IMR-90 (cell line): ENCODE measurements at regions not wholly inside any gene's neighbourhood (a gene's known extent, or its start where the extent isn't known, plus 50 kb on each side); places are given as distances from the start of the nearest gene placed in this dataset.

ENCODE experiments used
- ATAC-seq: fragments of 200-7000 bp; cut with Tn5 transposase; 2 replicates; pipeline ENCODE4 v1.9.1; 2020; ENCODE audit warnings: low read depth, mild to moderate bottlenecking, moderate library complexity
- BruUV-seq: library from RNA; stranded (reverse); fragments of 400-500 nt; replicated peaks from 2 replicates; lab custom pipeline; 2021; lab: Mats Ljungman, UMichigan
- CTCF ChIA-PET: fragments of 300-600 bp; formaldehyde crosslinking; extraction: SDS; loops from one replicate; lab custom pipeline; 2021; ENCODE audit warnings: antibody characterized with exemption; lab: Yijun Ruan, JAX
- POLR2A ChIA-PET: fragments of 300-600 bp; sonication (Branson Sonifier 250); formaldehyde crosslinking; loops from one replicate; lab custom pipeline; 2022; ENCODE audit warnings: antibody characterized with exemption; ENCODE audit not compliant: unreplicated experiment; lab: Charles Lee
- DNase-seq: peaks from one replicate; pipeline ENCODE4 v3.0.0; 2013
- H2AFZ ChIP-seq: replicated peaks from 2 replicates; pipeline ENCODE3; 2013; ENCODE audit warnings: low read length, mild to moderate bottlenecking; ENCODE audit not compliant: poor library complexity
- H2AK5ac ChIP-seq: 2 replicates; pipeline ENCODE4 v1.6.1; 2013; ENCODE audit warnings: low read depth, low read length, inconsistent platforms
- H2AK9ac ChIP-seq: replicated peaks from 2 replicates; pipeline ENCODE3; 2013; ENCODE audit warnings: mild to moderate bottlenecking, low read depth, low read length, moderate library complexity; ENCODE audit not compliant: poor library complexity
- H2BK120ac ChIP-seq: 2 replicates; pipeline ENCODE4 v1.6.1; 2013; ENCODE audit warnings: low read depth, low read length, inconsistent platforms
- H2BK15ac ChIP-seq: 3 replicates; pipeline ENCODE4 v1.6.1; 2013; ENCODE audit warnings: low read depth, low read length, inconsistent platforms
- H2BK20ac ChIP-seq: 2 replicates; pipeline ENCODE4 v1.6.1; 2013; ENCODE audit warnings: low read depth, mild to moderate bottlenecking, inconsistent platforms, low read length, moderate library complexity
- H2BK5ac ChIP-seq: 2 replicates; pipeline ENCODE4 v1.6.1; 2013; ENCODE audit warnings: mild to moderate bottlenecking, low read depth, low read length, inconsistent platforms; ENCODE audit not compliant: poor library complexity, severe bottlenecking
- H3K14ac ChIP-seq: replicated peaks from 2 replicates; pipeline ENCODE4 v1.6.1; 2013; ENCODE audit warnings: low read depth, low read length, inconsistent platforms
- H3K18ac ChIP-seq: 2 replicates; pipeline ENCODE4 v1.6.1; 2013; ENCODE audit warnings: low read depth, low read length, control low read depth
- H3K23ac ChIP-seq: 2 replicates; pipeline ENCODE4 v1.6.1; 2013; ENCODE audit warnings: low read depth, low read length, inconsistent platforms
- H3K27ac ChIP-seq: 2 replicates; pipeline ENCODE4 v1.5.1; 2013; ENCODE audit warnings: mild to moderate bottlenecking, control low read depth, low read length; ENCODE audit not compliant: insufficient read depth
- H3K27me3 ChIP-seq: 2 replicates; pipeline ENCODE4 v1.6.1; 2013; ENCODE audit warnings: low read length; ENCODE audit not compliant: control insufficient read depth, insufficient read depth
- H3K36me3 ChIP-seq: 2 replicates; pipeline ENCODE4 v1.6.1; 2013; ENCODE audit warnings: low read length, mixed read lengths; ENCODE audit not compliant: control insufficient read depth, insufficient read depth
- H3K4ac ChIP-seq: 2 replicates; pipeline ENCODE4 v1.6.1; 2013; ENCODE audit warnings: low read depth, low read length, inconsistent platforms
- H3K4me1 ChIP-seq: 2 replicates; pipeline ENCODE4 v1.6.1; 2013; ENCODE audit warnings: low read length, mixed read lengths; ENCODE audit not compliant: control insufficient read depth, insufficient read depth
- H3K4me2 ChIP-seq: 2 replicates; pipeline ENCODE4 v1.6.1; 2013; ENCODE audit warnings: low read depth, mild to moderate bottlenecking, control low read depth, low read length, moderate library complexity
- H3K4me3 ChIP-seq: 2 replicates; pipeline ENCODE4 v1.5.1; 2013; ENCODE audit warnings: low read depth, mild to moderate bottlenecking, control low read depth, low read length, moderate library complexity; ENCODE audit not compliant: insufficient read depth
- H3K56ac ChIP-seq: 2 replicates; pipeline ENCODE4 v1.6.1; 2013; ENCODE audit warnings: low read length, inconsistent platforms; ENCODE audit not compliant: insufficient read depth; ENCODE audit errors: extremely low read depth
- H3K79me1 ChIP-seq, 2 experiments: 2 replicates each; pipeline ENCODE4 v1.6.1; 2013; ENCODE audit warnings: low read length in 2 of 2, inconsistent platforms in 1 of 2, low read depth in 1 of 2
- H3K9ac ChIP-seq: 2 replicates; pipeline ENCODE4 v1.6.1; 2013; ENCODE audit warnings: low read depth, low read length, control low read depth
- H3K9me1 ChIP-seq: 2 replicates; pipeline ENCODE4 v1.6.1; 2013; ENCODE audit warnings: low read length, inconsistent platforms; ENCODE audit not compliant: insufficient read depth
- H3K9me3 ChIP-seq: 2 replicates; pipeline ENCODE4 v1.6.1; 2013; ENCODE audit warnings: low read length; ENCODE audit not compliant: control insufficient read depth, insufficient read depth
- H4K20me1 ChIP-seq: 2 replicates; pipeline ENCODE4 v1.6.1; 2013; ENCODE audit warnings: low read length, inconsistent platforms; ENCODE audit not compliant: insufficient read depth
- H4K5ac ChIP-seq: 2 replicates; pipeline ENCODE4 v1.6.1; 2013; ENCODE audit warnings: mild to moderate bottlenecking, low read depth, low read length, control low read depth
- H4K8ac ChIP-seq, 2 experiments: 2 replicates each; pipeline ENCODE4 v1.6.1; 2013; ENCODE audit warnings: low read depth in 2 of 2, low read length in 2 of 2, control low read depth in 1 of 2, inconsistent platforms in 1 of 2
- H4K91ac ChIP-seq: 2 replicates; pipeline ENCODE4 v1.6.1; 2013; ENCODE audit warnings: low read depth, low read length, inconsistent platforms; ENCODE audit not compliant: insufficient read depth
- BHLHE40 ChIP-seq: fragments of 150-350 bp; IDR thresholded peaks from 2 replicates; pipeline ENCODE4 v1.6.1; 2016; ENCODE audit warnings: mild to moderate bottlenecking, low read depth, low read length
- CEBPB ChIP-seq: IDR thresholded peaks from 2 replicates; pipeline ENCODE4 v1.6.1; 2012; ENCODE audit warnings: low read depth, low read length, improper control_type of control experiment
- MXI1 ChIP-seq: IDR thresholded peaks from 2 replicates; pipeline ENCODE4 v1.6.1; 2012; ENCODE audit warnings: low read depth, mild to moderate bottlenecking, low read length, moderate library complexity, borderline replicate concordance
- WGBS, 2 experiments: methylation state at CpG; one replicate each; pipeline versions ENCODE4 v1.1.5 to v1.1.7; 2013; ENCODE audit warnings: missing lambda C conversion rate in 2 of 2; ENCODE audit not compliant: insufficient read length in 1 of 2; ENCODE audit errors: extremely low coverage in 2 of 2; 5-methylcytosine and 5-hydroxymethylcytosine counted together
- dilution Hi-C: fragments of 300-500 bp; cut with HindIII; formaldehyde crosslinking; loops from one replicate; pipeline ENCODE4 v1.14.3; 2018; ENCODE audit warnings: low sequenced_read_pairs; ENCODE audit not compliant: unreplicated experiment
- in situ Hi-C: fragments of 300-500 bp; cut with MboI; formaldehyde crosslinking; loops from 3 replicates; pipeline ENCODE4 v1.14.3; 2019; ENCODE audit warnings: low sequenced_read_pairs, inconsistent platforms, mixed read lengths
- intact Hi-C: fragments of 100-400 bp; cut with micrococcal nuclease; formaldehyde crosslinking; loops from 2 replicates; pipeline ENCODE4 v1.10.0; 2022

DNA sequence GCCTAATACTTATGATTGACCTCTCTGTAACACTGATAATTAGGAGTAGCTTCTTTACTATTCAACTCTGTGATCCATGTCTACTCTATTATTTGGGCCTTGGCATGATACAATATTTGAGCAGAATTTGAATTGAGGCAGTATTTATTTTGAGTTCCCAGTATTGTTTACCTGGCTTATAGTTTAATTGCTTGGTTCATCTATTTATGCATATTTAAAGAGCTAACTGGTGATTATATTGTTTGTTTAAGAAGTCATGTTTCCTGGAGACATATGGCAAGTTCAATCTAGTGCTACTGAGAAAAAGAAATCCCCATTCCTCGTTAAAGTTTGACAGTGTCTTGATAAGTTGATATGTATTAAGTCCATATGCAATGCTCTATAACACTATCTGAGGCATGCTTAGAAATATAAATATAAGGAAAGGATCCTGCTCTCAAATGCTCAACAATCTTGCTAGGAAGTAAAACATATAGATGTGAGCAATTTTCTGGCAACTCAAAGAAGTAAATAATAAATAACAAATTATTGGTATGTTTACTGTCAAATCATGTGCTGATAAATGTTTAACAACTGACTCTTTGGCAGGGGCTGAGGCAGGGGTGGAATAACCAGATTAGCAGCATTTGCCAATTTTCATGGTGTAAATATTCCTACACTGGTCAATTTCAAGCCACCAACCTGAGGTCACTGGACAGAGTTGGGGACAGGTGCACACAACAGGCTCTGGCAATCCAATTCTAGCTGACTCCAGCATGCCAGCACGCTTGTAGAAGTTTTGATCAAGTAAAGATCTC lies 430.2 kb upstream of the PIK3C3 start:
- WGBS, 2 experiments = no CpG with 5 or more reads among the region's 2 CpGs
- no peak overlapping the region for H3K9ac ChIP-seq
- H3K27ac ChIP-seq = no peak overlapping the region
- no TSS peak for BruUV-seq
- no peak for TF ChIP-seq BHLHE40
- TF ChIP-seq CEBPB = no peak
- TF ChIP-seq MXI1 = no peak
- POLR2A ChIA-PET = no interaction called here
- no peak overlapping the region for H2BK15ac ChIP-seq
- H3K18ac ChIP-seq = no peak overlapping the region
- H2BK20ac ChIP-seq = no peak overlapping the region
- no peak overlapping the region for H2BK5ac ChIP-seq
- no peak overlapping the region for H3K4me2 ChIP-seq
- H2AFZ ChIP-seq = no peak overlapping the region
- no peak overlapping the region for H2AK5ac ChIP-seq
- H3K27me3 ChIP-seq = no peaks in the 10 kb centered on the region
- intact Hi-C loops (no loop called here), in situ Hi-C loops (no loop called here), dilution Hi-C loops (no loop called here)
- DNase-seq = no peak
- no peaks in the 10 kb centered on the region for H4K20me1 ChIP-seq
- H3K4me3 ChIP-seq = no peak overlapping the region
- no peak overlapping the region for H3K14ac ChIP-seq
- H4K8ac ChIP-seq = no peak overlapping the region
- ATAC-seq = no peak
- no peak overlapping the region for H2AK9ac ChIP-seq
- H3K4me1 ChIP-seq = no peaks in the 10 kb centered on the region
- no peak overlapping the region for H4K91ac ChIP-seq
- H3K23ac ChIP-seq = no peak overlapping the region
- H3K36me3 ChIP-seq = no peaks in the 10 kb centered on the region
- no peaks in the 10 kb centered on the region for H3K79me1 ChIP-seq
- CTCF ChIA-PET = no interaction called here
- no peaks in the 10 kb centered on the region for H3K9me1 ChIP-seq
- H4K5ac ChIP-seq = no peak overlapping the region
- no peak overlapping the region for H2BK120ac ChIP-seq
- no peak overlapping the region for H3K4ac ChIP-seq
- H3K56ac ChIP-seq = no peak overlapping the region
- H3K9me3 ChIP-seq = no peaks in the 10 kb centered on the region
